Upper lobe of left lung (tissue), 6 donors: ENCODE measurements at regions not wholly inside any gene's neighbourhood (a gene's known extent, or its start where the extent isn't known, plus 50 kb on each side); places are given as distances from the start of the nearest gene placed in this dataset.
"Not testable (repeated sequence)": the region's sequence is repeated elsewhere in the genome, so short reads cannot be mapped to it uniquely, and the experiment has no call there.

Experiments
- ATAC-seq, 2 donors: fragments of 200-7000 bp; cut with Tn5 transposase; one replicate each; pipeline ENCODE4 v1.9.1; 2022; ENCODE audit warnings: mild to moderate bottlenecking in 2 of 2, moderate library complexity in 2 of 2; ENCODE audit not compliant: low FRiP score in 2 of 2
- DNase-seq, 2 donors: peaks; one replicate each; pipeline ENCODE4 v3.0.0-alpha.2; 2019 to 2020
- H3K27ac ChIP-seq, 4 donors: fragments of 200-600 bp; sonication (generic); one replicate each; pipeline ENCODE4 v1.5.1; 2016 to 2019
- H3K27me3 ChIP-seq, 4 donors: fragments of 200-600 bp; sonication (generic); one replicate each; pipeline ENCODE4 v1.5.1; 2017 to 2019
- H3K36me3 ChIP-seq, 4 donors: fragments of 200-600 bp; sonication (generic); one replicate each; pipeline ENCODE4 v1.5.1; 2016 to 2019
- H3K4me1 ChIP-seq, 4 donors: fragments of 200-600 bp; sonication (generic); one replicate each; pipeline ENCODE4 v1.5.1; 2018 to 2019
- H3K4me3 ChIP-seq, 4 donors: fragments of 200-600 bp; sonication (generic); one replicate each; pipeline ENCODE4 v1.5.1; 2017 to 2019; ENCODE audit warnings: mild to moderate bottlenecking in 2 of 4, moderate library complexity in 1 of 4
- H3K9me3 ChIP-seq, 4 donors: fragments of 200-600 bp; sonication (generic); one replicate each; pipeline ENCODE4 v1.5.1; 2018 to 2019
- CTCF ChIP-seq, 6 experiments: fragments of 450-650 bp in 4 of 6; fragments of 200-600 bp in 2 of 6; sonication (generic) in 2 of 6; IDR thresholded peaks; one replicate each; pipeline ENCODE4 v1.5.1; 2016 to 2019; ENCODE audit warnings: antibody characterized with exemption in 6 of 6
- EP300 ChIP-seq, 4 donors: sonication (generic); formaldehyde crosslinking; IDR thresholded peaks; one replicate each; pipeline ENCODE4 v1.5.1; 2017; ENCODE audit warnings: antibody characterized with exemption in 4 of 4, control low read depth in 2 of 4
- POLR2A ChIP-seq, 4 donors: fragments of 450-650 bp; IDR thresholded peaks; one replicate each; pipeline ENCODE4 v1.5.1; 2016 to 2017; ENCODE audit warnings: antibody characterized with exemption in 4 of 4, mild to moderate bottlenecking in 2 of 4
- POLR2AphosphoS5 ChIP-seq, 2 donors: sonication (generic); formaldehyde crosslinking; IDR thresholded peaks; one replicate each; pipeline ENCODE4 v1.5.1; 2017; ENCODE audit warnings: antibody characterized with exemption in 2 of 2
- WGBS, 2 donors: methylation state at CpG; one replicate each; pipeline ENCODE4 v1.1.5; 2017 to 2018; 5-methylcytosine and 5-hydroxymethylcytosine counted together
- donor health status: DM: no; HTN: no; CAD: no; lungs with moderate emphysema.
- donor health status: DM: no; HTN: yes; CAD: no; lungs with severe emphysema.

GRCh38 chr17:37859451-37859850 lies 64.8 kb upstream of the TBC1D3K start:
- H3K4me1 ChIP-seq, result no peaks in the 10 kb centered on the region
- no peak for DNase-seq
- no peak for TF ChIP-seq CTCF (IDR thresholded peaks at IDR 0.05)
- no peak for TF ChIP-seq POLR2AphosphoS5 (IDR thresholded peaks at IDR 0.05)
- no peak for TF ChIP-seq EP300 (IDR thresholded peaks at IDR 0.05)
- TF ChIP-seq POLR2A (IDR thresholded peaks at IDR 0.05), result no peak
- 92 to 93% methylated on average over 1 of the region's 1 CpG for WGBS, 2 donors
- no peak overlapping the region for H3K4me3 ChIP-seq
- no peaks in the 10 kb centered on the region for H3K36me3 ChIP-seq
- H3K27me3 ChIP-seq, result no peaks in the 10 kb centered on the region
- no peak for ATAC-seq
- H3K9me3 ChIP-seq, result peaks cover 0 to 11% (median 0%) of the 10 kb centered on the region in 4 donors
- no peak overlapping the region for H3K27ac ChIP-seq

- ATAC-seq, H3K36me3 ChIP-seq, H3K27me3 ChIP-seq, DNase-seq, H3K4me3 ChIP-seq, H3K27ac ChIP-seq, H3K4me1 ChIP-seq: not testable (repeated sequence)
- H3K9me3 ChIP-seq, result peaks cover 0 to 11% (median 0%) of the 10 kb centered on the region in 4 donors
- WGBS, 2 donors, result 88 to 94% methylated on average over 11 of the region's 11 CpGs
Observed at GRCh38 chr17:37858391-37858790, 65.8 kb upstream of the TBC1D3K start.

GRCh38 chr17:37856245-37856644 lies 68.0 kb upstream of the TBC1D3K start:
- peaks cover 0 to 11% (median 0%) of the 10 kb centered on the region in 4 donors for H3K9me3 ChIP-seq
- DNase-seq (no peak), ATAC-seq (no peak)
- H3K27ac ChIP-seq, result no peak overlapping the region
- no peaks in the 10 kb centered on the region for H3K27me3 ChIP-seq
- no peak overlapping the region for H3K4me3 ChIP-seq
- no peak for TF ChIP-seq CTCF (IDR thresholded peaks at IDR 0.05)
- no peak for TF ChIP-seq POLR2AphosphoS5 (IDR thresholded peaks at IDR 0.05)
- no peak for TF ChIP-seq POLR2A (IDR thresholded peaks at IDR 0.05)
- no peak for TF ChIP-seq EP300 (IDR thresholded peaks at IDR 0.05)
- H3K4me1 ChIP-seq, result no peaks in the 10 kb centered on the region
- WGBS, 2 donors, result 83 to 92% methylated on average over 1 of the region's 1 CpG
- no peaks in the 10 kb centered on the region for H3K36me3 ChIP-seq

GRCh38 chr17:37849617-37849972 lies 74.6 kb upstream of the TBC1D3K start:
- WGBS, 2 donors, result 88 to 94% methylated on average over 3 of the region's 3 CpGs
- DNase-seq, result no peak
- no peak overlapping the region for H3K4me3 ChIP-seq
- TF ChIP-seq EP300 (IDR thresholded peaks at IDR 0.05), result no peak
- no peak for TF ChIP-seq CTCF (IDR thresholded peaks at IDR 0.05)
- ATAC-seq, result no peak
- H3K9me3 ChIP-seq, result no peaks in the 10 kb centered on the region
- H3K36me3 ChIP-seq, result no peaks in the 10 kb centered on the region
- peaks cover 0 to 4% (median 2%) of the 10 kb centered on the region in 4 donors for H3K4me1 ChIP-seq
- no peaks in the 10 kb centered on the region for H3K27me3 ChIP-seq
- no peak overlapping the region for H3K27ac ChIP-seq

- ATAC-seq, result peak in 1 of 2 donors; percentile 7
- Histone ChIP-seq H3K9me3 (no peaks in the 10 kb centered on the region), H3K4me1 (peaks cover 0 to 8% (median 7%) of the 10 kb centered on the region in 4 donors), H3K4me3 (no peak overlapping the region), H3K27ac (no peak overlapping the region), H3K27me3 (no peaks in the 10 kb centered on the region), H3K36me3 (no peaks in the 10 kb centered on the region)
- 84 to 85% methylated on average over 15 of the region's 15 CpGs for WGBS, 2 donors
- TF ChIP-seq POLR2A (IDR thresholded peaks at IDR 0.05) (no peak), POLR2AphosphoS5 (IDR thresholded peaks at IDR 0.05) (no peak), EP300 (IDR thresholded peaks at IDR 0.05) (no peak), CTCF (IDR thresholded peaks at IDR 0.05) (no peak)
- DNase-seq, result peak in 1 of 2 donors; percentile 34
Observed at GRCh38 chr17:37848690-37849616, 75.3 kb upstream of the TBC1D3K start.
